GM21360 (cell line): ENCODE measurements at regions not wholly inside any gene's neighbourhood (a gene's known extent, or its start where the extent isn't known, plus 50 kb on each side); places are given as distances from the start of the nearest gene placed in this dataset.
"Not testable (repeated sequence)": the region's sequence is repeated elsewhere in the genome, so short reads cannot be mapped to it uniquely, and the experiment has no call there.

Experiments used
- ATAC-seq: cut with Tn5 transposase; IDR thresholded peaks from one replicate; pipeline ENCODE4 v1.9.1; 2021; ENCODE audit warnings: mild to moderate bottlenecking, moderate library complexity; ENCODE audit not compliant: unreplicated experiment

- ATAC-seq, result no peak
Observed at GRCh38 chr13:76829572-76830327, 56.5 kb downstream of the KCTD12 start.

DNA sequence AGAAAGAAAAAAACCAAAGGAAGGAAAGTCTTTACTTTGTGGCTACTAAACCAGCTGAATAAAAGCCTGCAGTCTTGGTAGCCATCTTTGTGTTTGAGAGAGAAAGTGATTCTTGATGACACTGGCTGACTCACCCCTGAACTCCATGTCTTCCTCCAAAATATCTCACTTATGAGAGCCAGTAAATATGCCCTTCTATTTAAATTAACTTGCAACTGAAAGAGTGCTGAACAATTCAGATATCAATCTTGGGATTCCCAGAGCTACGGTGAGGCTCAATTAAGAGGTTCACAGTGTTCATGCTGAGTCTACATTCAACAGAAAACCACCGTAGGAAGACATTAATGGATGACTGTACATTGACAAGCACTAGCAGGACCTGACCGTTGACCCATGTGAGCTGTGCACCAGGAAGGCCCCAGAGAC is 57.9 kb downstream of the KCTD12 start:
- ATAC-seq, result peak; percentile 54

- no peak for ATAC-seq
Observed at GRCh38 chr13:76826527-76826926, 59.7 kb downstream of the KCTD12 start.

DNA sequence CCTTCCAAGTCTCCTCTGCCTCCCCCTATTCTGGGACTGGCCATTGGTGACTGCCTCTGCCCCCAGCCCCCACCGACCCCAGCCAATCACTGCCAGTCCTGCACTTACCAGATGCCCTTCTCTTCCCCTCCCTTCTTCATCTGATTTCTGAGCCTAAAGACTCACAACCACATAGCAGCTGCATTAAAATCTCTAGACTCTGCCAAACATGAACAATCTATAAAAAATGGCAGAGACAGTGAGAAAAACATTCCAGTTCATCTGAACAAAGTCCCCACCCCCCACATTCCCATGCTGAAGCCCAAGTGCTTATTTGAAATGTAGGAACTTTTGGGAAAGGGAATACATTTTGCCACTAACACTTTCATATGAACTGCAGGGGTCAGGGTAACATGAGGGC is 60.8 kb downstream of the KCTD12 start:
- no peak for ATAC-seq

- no peak for ATAC-seq
Observed at GRCh38 chr13:76823969-76824368, 62.2 kb downstream of the KCTD12 start.

DNA sequence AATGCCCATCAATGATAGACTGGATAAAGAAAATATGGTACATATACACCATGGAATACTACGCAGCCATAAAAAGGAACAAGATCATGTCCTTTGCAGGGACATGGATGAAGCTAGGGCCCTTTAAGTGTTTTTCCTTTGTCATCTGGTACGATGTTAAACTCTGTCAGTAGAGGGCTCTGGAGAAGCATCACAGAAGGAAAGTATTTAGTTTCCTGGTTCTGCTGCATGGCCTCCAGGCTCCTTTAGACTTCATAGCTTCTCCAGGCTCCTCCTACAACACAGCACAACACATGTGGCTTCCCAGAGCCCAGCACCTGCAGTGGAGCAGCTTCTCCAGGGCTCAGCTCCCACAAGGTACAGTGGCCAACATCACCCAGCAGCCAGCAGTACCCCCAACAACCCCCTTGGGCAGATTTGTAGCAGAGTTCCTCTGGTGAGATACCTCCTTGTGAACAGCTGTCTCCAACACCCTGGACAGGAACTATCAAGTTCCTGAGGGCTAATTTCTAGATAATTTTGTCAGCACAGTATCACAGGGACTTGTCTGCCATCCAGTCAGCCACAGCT is 63.4 kb downstream of the KCTD12 start:
- ATAC-seq, result no peak

- not testable (repeated sequence) for ATAC-seq
Observed at GRCh38 chr13:76821222-76821621, 65.0 kb downstream of the KCTD12 start.

DNA sequence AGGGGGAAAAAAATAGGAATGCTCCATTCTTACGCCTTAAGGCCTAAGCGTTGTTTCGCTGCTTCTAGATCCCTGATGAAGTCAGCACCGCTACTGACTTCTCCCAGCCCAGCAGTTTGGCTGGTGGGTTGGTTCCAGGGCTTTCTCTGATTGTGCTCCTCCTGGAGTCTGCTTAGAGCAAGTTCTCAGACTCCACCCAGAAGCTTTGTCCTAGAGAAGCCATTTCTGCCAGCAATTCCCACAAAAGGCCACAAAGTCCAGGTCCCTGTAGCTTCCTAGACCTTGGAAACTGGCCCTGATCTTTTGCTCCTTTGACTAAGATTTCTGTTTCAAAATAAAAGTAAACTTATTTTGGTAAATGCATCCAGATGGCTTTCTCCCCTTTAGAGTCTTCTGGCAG is 65.4 kb downstream of the KCTD12 start:
- ATAC-seq, result no peak

DNA sequence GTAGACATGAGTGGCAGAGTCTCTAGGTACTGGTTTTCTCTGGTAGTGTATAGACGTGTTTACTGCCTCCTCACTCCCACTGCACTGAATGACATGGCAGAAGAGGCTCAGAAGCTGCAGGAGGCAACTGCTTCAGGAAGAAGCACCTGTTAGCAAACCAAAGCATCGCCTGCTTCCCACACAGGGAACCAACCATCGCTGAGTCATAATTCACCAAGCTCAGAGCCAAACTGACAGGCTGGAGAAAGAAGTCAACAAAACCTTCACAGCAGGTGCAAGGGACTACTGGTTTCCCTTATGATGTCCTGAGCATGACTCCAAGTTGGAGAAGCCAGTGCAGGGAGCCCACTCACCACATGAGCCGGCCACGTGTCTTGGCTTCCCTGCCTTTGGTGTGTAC is 69.8 kb downstream of the KCTD12 start:
- no peak for ATAC-seq

DNA sequence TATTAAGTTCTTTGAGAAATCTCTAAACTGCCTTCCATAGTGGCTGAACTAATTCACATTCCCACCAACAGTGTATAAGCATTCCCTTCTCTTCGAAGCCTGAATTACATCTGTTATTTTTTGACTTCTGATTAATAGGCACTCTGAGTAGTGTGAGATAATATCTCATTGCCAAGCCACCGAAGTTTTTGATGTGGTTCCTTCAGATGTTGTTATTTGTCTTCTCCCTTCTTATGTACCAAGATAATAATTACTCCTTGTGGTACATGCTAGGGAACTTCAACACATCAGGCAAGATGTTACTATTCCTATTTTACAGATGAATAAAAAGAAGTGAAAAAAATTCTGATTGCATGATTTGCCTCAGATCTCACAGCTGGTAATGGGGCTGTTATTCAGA is 70.9 kb downstream of the KCTD12 start:
- no peak for ATAC-seq

DNA sequence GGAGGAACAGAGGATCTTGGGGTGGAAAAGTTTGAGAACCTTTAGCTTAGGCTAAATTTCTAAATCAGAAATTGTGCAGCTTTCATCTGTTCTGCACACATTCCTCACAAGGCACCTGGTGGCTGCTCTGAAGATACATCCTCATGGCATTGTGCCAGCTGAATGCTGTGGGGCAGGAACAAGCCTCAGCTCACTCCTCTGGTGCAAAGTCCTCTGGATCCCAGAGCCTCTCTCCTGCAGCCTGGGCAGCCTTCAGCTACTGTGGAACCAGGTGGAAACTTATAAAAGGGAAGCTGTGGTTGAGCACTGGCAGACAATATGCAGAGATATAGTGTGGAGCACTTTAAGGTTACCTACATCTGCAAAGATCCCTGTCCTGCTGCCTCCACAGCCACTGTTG is 72.3 kb downstream of the KCTD12 start:
- no peak for ATAC-seq

DNA sequence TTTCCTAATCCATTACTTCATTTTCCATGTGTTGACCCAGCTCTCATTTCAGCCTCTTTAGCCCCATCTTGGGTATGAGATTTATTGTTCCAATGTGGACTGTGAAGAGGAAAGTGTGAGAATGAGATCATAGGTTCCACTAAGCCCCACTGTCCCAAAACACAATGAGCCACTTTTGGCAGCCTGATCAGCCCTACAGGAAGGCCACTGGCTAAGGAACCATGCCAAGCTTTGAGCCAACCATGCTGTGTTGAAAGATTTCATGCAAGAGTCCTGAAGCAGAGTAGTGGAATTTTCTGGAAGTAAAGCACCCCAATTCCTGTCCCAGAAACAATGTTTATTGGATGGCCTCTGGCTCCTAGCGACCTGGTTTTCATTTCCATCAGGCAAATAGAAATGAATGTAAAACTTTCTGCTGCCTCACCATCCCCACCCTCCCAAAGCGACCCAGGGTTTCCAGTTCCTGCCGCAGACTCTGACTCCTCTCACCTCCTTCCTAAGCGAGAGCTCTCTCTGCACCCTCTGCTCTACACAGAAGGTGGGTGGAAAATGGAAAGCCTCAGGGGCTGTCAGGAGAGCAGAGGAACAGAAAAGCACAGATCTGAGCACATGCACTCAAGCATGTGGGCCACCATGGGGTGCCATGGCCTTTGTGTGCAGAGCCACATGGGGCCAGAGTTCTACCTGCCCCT is 73.1 kb downstream of the KCTD12 start:
- no peak for ATAC-seq

DNA sequence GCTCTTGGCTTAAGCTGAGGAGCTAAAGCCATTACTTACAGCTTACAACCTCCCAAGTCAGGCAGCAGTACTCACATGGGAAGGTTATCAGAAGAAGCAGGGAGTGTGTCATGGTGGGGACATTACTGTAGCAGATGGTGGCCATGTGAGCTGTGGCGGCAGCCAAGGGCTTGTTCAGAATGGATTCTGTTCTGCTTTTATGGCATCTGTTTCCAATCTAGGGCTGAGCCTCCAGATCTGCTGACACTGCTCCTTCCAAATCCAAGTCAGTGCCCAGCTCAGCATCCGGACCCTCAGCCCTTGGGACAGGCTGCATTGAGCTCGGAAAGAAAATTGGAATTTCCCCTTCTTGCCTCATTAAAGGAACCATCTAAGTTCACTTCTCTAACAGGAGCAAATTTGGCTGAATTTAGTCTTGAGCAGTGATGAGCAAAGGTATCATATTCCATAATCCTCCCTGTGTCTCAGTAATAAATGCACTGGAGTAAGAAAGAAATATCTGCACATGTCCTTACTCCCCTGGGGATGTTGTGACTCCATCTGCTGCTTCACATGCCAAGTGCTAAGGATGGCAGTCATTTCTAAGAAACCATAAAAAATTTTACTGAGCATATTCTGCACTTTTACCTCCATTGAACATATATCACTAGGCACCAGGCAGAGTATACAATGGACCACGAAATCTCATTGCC is 73.9 kb downstream of the KCTD12 start:
- ATAC-seq, result no peak

- no peak for ATAC-seq
Observed at GRCh38 chr13:76809389-76809788, 76.8 kb downstream of the KCTD12 start.

GRCh38 chr13:76808927-76809326 is 77.3 kb downstream of the KCTD12 start:
- ATAC-seq, result no peak

GRCh38 chr13:76804801-76805200 is 81.4 kb downstream of the KCTD12 start:
- ATAC-seq, result no peak

DNA sequence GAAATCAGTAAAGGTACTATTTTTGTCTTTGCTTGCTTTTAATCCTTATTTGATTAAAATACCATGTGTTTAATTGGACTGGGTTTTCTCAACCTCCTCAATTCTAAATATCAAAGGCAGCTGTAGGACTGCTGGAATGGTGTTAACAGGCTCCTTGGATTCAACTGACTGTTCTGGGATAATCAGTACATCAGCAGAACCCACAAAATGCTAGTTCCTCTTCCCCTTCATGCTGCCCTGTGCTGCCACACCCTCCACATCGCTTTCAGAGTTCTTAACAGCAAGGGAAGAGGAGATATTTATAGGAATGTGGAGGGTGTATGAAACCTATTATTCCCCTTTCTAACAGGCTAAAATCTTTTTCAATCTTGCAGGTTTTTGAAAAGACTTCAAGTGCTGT is 82.4 kb downstream of the KCTD12 start:
- ATAC-seq, result no peak

- no peak for ATAC-seq
Observed at GRCh38 chr13:76800943-76801342, 85.3 kb downstream of the KCTD12 start.

GRCh38 chr13:76799696-76800095 is 86.5 kb downstream of the KCTD12 start:
- ATAC-seq, result no peak

DNA sequence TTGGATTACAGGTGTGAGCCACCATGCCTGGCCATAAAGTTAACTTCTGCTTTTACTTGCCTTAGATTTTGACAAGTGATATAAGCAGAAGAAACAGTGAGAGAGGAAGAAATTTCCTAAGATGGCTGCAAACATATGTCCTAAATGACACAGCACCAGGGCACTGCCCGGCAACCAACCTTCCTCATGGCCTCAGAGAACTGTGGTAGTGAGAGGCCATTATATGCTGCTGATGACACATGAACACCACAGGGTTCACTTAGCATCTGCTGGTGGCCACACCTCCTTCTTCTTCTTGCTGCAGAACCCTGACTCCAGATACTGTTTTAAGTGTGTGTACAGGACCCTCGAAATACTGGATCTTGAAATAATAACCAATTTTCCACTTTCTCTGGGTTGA is 88.2 kb downstream of the KCTD12 start:
- ATAC-seq, result no peak

GRCh38 chr13:76797361-76797760 is 88.8 kb downstream of the KCTD12 start:
- no peak for ATAC-seq

DNA sequence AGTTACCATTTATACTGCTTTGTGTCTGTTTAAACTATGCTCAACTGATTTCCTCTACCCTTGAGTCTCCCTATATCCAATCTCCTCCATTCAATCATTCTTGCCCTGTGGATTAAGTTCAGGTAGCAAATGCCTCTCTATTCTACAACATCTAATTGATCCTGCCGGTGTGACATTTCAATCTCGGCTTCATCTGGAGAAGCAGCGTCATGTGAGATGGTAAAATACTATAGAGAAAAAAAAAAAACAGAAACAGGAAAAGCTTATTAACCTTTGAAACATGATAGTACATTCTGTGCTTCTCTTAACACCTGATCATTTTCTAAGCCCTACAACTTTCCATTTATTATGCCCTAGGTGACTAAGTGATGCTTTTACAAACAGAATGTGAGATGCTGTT is 89.4 kb downstream of the KCTD12 start:
- ATAC-seq, result no peak
